ENCODE measurements at regions not wholly inside any gene's neighbourhood (a gene's known extent, or its start where the extent isn't known, plus 50 kb on each side); places are given as distances from the start of the nearest gene placed in this dataset.

DNA sequence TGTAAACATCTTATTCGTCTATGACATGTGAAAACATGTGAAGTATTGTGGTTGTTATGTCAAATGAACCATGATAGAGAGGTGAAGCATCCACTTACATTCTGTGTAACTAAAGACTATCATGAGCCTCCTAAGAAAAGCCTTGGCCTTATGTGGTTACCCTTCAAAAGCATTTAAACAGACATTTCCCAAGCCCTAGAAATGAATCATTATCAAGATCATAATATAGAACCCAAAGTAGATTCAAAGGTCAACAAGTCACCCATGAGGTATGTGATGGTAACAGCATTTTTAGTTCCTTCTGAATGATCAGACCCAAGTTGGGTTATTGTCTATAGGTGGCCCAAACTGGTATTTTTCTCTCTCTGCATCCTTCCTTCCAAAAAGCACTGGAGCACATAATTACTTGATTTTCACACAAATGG, 408.0 kb downstream of the TBL1XR1 start:
- TF ChIP-seq POLR2A (IDR thresholded peaks at IDR 0.05): no peak
- TF ChIP-seq, protein P1, sequence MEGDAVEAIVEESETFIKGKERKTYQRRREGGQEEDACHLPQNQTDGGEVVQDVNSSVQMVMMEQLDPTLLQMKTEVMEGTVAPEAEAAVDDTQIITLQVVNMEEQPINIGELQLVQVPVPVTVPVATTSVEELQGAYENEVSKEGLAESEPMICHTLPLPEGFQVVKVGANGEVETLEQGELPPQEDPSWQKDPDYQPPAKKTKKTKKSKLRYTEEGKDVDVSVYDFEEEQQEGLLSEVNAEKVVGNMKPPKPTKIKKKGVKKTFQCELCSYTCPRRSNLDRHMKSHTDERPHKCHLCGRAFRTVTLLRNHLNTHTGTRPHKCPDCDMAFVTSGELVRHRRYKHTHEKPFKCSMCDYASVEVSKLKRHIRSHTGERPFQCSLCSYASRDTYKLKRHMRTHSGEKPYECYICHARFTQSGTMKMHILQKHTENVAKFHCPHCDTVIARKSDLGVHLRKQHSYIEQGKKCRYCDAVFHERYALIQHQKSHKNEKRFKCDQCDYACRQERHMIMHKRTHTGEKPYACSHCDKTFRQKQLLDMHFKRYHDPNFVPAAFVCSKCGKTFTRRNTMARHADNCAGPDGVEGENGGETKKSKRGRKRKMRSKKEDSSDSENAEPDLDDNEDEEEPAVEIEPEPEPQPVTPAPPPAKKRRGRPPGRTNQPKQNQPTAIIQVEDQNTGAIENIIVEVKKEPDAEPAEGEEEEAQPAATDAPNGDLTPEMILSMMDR (IDR thresholded peaks at IDR 0.05): no peak
- Histone ChIP-seq H3K27ac (no peak overlapping the region), H3K4me3 (no peak overlapping the region), H3K9me3 (no peaks in the 10 kb centered on the region), H3K36me3 (no peaks in the 10 kb centered on the region), H3K27me3 (no peaks in the 10 kb centered on the region), H3K4me1 (no peaks in the 10 kb centered on the region)
- DNase-seq: no peak

GRCh38 chr3:176787506-176787905, 409.8 kb downstream of the TBL1XR1 start:
- Histone ChIP-seq H3K4me3 (no peak overlapping the region), H3K27me3 (no peaks in the 10 kb centered on the region), H3K4me1 (no peaks in the 10 kb centered on the region), H3K36me3 (no peaks in the 10 kb centered on the region), H3K9me3 (no peaks in the 10 kb centered on the region), H3K27ac (no peak overlapping the region)
- TF ChIP-seq, protein P1 (IDR thresholded peaks at IDR 0.05): no peak
- no peak for TF ChIP-seq POLR2A (IDR thresholded peaks at IDR 0.05)
- no peak for DNase-seq

GRCh38 chr3:176785171-176785570, 412.1 kb downstream of the TBL1XR1 start:
- no peak overlapping the region for H3K4me3 ChIP-seq
- TF ChIP-seq, protein P1 (IDR thresholded peaks at IDR 0.05): no peak
- no peak for TF ChIP-seq POLR2A (IDR thresholded peaks at IDR 0.05)
- no peaks in the 10 kb centered on the region for H3K36me3 ChIP-seq
- H3K27me3 ChIP-seq: no peaks in the 10 kb centered on the region
- peak overlapping the region in 1 of 4 donors; percentile 6 for H3K27ac ChIP-seq
- H3K9me3 ChIP-seq: no peaks in the 10 kb centered on the region
- no peak for DNase-seq
- no peaks in the 10 kb centered on the region for H3K4me1 ChIP-seq

DNA sequence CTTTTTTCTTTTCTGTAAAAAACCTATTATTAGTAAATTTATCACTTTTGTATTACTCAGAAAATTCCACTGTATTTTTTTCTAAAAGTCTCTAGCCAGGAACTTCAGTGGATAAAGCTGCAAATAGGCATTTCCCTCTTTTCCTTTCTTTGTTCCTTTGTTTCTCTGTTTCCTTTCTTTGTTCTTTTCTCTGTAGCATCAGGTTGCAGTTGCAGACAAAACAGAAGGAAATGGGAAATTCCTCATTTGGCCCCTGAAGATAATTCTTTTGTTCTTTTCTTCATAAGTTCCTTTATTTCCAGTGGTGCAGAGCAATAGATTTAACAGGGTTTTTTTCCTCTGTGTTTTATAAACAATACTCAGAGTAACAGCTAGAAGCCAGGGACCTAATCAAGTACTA, 416.5 kb downstream of the TBL1XR1 start:
- Histone ChIP-seq H3K27me3 (no peaks in the 10 kb centered on the region), H3K9me3 (no peaks in the 10 kb centered on the region), H3K4me1 (no peaks in the 10 kb centered on the region), H3K4me3 (no peak overlapping the region), H3K27ac (no peak overlapping the region), H3K36me3 (no peaks in the 10 kb centered on the region)
- no peak for TF ChIP-seq POLR2A (IDR thresholded peaks at IDR 0.05)
- TF ChIP-seq, protein P1 (IDR thresholded peaks at IDR 0.05): no peak
- DNase-seq: no peak

DNA sequence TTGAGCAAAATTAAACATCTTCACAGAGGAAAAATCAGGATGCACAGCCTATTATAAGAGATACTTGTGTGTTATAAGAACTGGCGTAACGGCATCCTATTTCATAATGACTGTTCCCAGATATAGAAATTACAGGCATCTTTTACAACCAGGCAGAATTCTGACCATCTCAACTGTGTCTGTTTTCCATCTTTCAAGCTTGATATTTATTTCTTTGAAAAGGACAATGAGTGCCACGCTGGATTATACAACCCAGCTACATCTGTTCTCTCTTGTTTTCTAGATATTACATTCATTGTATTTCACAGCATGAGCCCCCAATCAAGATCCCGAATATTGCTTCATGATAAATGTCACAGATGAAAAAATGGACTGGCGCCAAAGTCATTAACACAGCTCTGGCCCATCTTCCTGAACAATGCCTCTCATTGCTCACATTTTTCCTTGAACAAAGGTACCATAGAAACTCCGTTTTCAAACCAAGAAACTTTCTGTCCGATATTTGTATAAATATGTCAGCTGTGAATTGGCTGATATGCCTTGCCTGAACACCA, 420.6 kb downstream of the TBL1XR1 start:
- no peaks in the 10 kb centered on the region for H3K27me3 ChIP-seq
- no peaks in the 10 kb centered on the region for H3K4me1 ChIP-seq
- H3K36me3 ChIP-seq: no peaks in the 10 kb centered on the region
- H3K9me3 ChIP-seq: no peaks in the 10 kb centered on the region
- no peak overlapping the region for H3K27ac ChIP-seq
- no peak for TF ChIP-seq POLR2A (IDR thresholded peaks at IDR 0.05)
- TF ChIP-seq, protein P1 (IDR thresholded peaks at IDR 0.05): no peak
- no peak for DNase-seq
- no peak overlapping the region for H3K4me3 ChIP-seq

Data from Peyer's patch (tissue), 4 donors.